PC-9 (cell line): ENCODE measurements at regions not wholly inside any gene's neighbourhood (a gene's known extent, or its start where the extent isn't known, plus 50 kb on each side); places are given as distances from the start of the nearest gene placed in this dataset.

Experiments used
- CTCF ChIP-seq: fragments of 200-600 bp; sonication (generic); conservative IDR thresholded peaks from 2 replicates; pipeline ENCODE4 v1.6.1; 2017; ENCODE audit warnings: mixed run types, antibody characterized with exemption, mild to moderate bottlenecking, moderate library complexity
- EZH2 ChIP-seq: fragments of 200-600 bp; sonication (generic); IDR thresholded peaks from 2 replicates; pipeline ENCODE4 v1.8.0; 2017; ENCODE audit warnings: antibody characterized with exemption, low read depth

DNA sequence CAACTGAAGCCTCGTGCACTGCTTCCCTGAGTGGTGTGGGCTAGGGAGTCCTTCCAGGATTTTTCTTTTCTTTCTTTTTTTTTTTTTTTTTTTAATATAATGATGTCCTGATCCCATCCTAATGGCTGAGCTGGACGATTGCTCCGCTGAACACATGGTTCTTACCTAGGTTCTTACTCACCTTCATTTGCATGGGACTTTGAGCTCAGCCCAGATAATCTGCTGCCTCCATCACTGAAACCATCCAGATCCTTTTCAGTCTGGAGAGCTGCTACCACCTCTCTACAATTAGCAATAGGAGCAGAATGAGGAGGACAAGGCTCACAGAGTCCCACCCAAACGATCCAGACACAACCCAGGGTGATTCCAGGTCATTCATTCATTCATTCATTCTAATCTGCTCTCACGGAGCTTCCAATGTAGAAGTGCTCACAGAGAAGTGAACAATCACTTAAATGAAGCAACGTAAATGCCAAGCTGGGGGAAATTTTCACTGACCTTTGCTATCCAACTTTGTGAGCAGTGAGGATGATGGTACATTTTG lies 246.3 kb upstream of the RREB1 start:
- TF ChIP-seq CTCF (no peak), EZH2 (no peak)
